BE2C (cell line): ENCODE measurements at regions not wholly inside any gene's neighbourhood (a gene's known extent, or its start where the extent isn't known, plus 50 kb on each side); places are given as distances from the start of the nearest gene placed in this dataset.

Experiments
- DNase-seq: peaks from one replicate; pipeline ENCODE4 v3.0.0-alpha.2; 2020
- H3K27me3 ChIP-seq: fragments of 250-450 bp; sonication (Bioruptor Pico); 2 replicates; pipeline ENCODE4 v1.5.1; 2020; ENCODE audit warnings: mild to moderate bottlenecking
- H3K36me3 ChIP-seq: fragments of 250-450 bp; sonication (Bioruptor Pico); 2 replicates; pipeline ENCODE4 v1.5.1; 2020; ENCODE audit warnings: mild to moderate bottlenecking
- H3K4me1 ChIP-seq: fragments of 250-450 bp; sonication (Bioruptor Pico); 2 replicates; pipeline ENCODE4 v1.5.1; 2020
- H3K4me3 ChIP-seq: 2 replicates; pipeline ENCODE4 v1.5.1; 2011; ENCODE audit warnings: low read depth, low read length
- H3K9me3 ChIP-seq: fragments of 250-450 bp; sonication (Bioruptor Pico); 2 replicates; pipeline ENCODE4 v1.5.1; 2020
- TF ChIP-seq, protein P1 (sequence below): IDR thresholded peaks from 2 replicates; pipeline ENCODE4 v1.5.1; 2012; ENCODE audit warnings: mild to moderate bottlenecking, low read depth, low read length

DNA sequence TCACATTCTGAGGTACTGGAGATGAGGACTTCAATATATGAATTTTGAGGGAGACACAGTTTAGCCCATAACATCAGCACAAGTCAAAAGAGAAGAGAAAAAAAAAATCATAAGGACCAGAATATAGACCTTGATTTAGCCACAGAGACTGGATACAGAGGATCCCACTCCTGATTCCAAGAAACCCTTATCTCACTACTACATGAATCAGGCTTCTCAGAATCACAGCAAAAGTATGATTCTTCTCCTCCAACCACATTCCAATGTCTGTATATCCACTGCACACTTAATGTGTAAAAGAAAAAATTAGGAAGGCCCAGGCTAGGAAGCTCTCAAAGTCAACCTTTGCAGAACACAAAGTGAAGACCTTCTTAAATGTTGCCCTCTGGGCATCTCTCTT lies 610.9 kb downstream of the DTWD2 start:
- H3K36me3 ChIP-seq, result no peaks in the 10 kb centered on the region
- no peak for DNase-seq
- H3K27me3 ChIP-seq, result no peaks in the 10 kb centered on the region
- H3K4me1 ChIP-seq, result no peaks in the 10 kb centered on the region
- H3K9me3 ChIP-seq, result no peaks in the 10 kb centered on the region
- TF ChIP-seq, protein P1, sequence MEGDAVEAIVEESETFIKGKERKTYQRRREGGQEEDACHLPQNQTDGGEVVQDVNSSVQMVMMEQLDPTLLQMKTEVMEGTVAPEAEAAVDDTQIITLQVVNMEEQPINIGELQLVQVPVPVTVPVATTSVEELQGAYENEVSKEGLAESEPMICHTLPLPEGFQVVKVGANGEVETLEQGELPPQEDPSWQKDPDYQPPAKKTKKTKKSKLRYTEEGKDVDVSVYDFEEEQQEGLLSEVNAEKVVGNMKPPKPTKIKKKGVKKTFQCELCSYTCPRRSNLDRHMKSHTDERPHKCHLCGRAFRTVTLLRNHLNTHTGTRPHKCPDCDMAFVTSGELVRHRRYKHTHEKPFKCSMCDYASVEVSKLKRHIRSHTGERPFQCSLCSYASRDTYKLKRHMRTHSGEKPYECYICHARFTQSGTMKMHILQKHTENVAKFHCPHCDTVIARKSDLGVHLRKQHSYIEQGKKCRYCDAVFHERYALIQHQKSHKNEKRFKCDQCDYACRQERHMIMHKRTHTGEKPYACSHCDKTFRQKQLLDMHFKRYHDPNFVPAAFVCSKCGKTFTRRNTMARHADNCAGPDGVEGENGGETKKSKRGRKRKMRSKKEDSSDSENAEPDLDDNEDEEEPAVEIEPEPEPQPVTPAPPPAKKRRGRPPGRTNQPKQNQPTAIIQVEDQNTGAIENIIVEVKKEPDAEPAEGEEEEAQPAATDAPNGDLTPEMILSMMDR, result no peak
- no peak overlapping the region for H3K4me3 ChIP-seq

DNA sequence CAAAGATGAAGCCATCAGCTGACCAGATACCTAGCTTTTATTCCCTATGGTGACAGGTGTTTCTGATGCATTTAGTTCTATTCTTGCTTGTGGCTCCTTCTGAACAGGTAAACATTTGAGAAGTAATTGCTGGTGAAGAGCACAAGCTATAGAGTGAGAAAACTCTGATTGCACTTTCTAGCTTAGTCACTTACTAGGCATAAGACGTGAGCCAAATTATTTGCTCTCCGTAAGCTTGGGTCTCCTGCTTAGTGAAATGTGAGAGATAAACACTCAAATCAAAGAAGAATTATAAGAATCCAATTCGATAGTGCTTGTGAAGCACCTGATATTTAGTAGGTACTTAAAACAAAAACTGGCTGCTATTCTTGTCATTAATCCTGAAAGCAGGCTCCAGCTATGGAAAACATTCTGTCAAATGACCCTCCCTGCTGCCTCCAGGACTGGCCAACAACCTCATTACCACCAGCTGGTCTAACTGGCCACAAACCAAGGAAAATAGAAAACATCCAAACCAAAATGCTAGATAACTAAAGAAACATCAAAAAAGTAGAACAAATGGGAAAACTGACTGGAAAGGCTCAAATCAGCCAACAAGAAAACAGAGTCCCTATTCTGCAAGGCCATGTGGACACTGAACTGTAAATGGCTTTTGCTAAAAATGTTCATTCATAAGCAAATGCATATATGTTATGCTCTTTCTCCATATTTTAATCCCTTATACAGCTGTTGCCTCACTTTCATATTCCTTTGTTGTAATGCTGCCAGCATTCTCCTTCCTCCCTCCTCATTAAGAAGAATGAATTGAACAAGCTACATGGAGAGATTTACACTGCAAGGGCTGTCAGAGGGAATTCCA lies 616.1 kb downstream of the DTWD2 start:
- TF ChIP-seq, protein P1, result no peak

DNA sequence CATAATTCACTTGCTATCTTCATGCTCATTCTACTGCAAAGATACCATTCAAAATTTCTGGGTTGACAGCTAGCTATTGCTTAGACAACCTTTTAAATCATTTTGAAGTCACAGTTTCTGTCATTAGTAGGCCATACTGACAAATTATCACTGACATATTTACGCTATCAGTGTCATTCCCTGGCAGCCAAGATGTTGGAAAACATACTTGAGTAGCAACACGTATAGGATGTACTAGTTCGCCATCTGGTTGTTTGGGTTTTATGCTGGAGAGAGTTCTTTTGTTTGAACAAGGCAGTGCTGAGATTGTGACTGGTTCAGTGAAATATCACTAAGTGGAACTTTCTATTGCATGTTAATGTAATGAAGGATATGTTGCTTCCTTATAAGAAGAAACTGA lies 621.9 kb downstream of the DTWD2 start:
- TF ChIP-seq, protein P1, result no peak
- no peak for DNase-seq

More for the DNA sequence above, 616.1 kb downstream of the DTWD2 start:
- Histone ChIP-seq H3K9me3 (no peaks in the 10 kb centered on the region), H3K4me3 (no peak overlapping the region), H3K36me3 (no peaks in the 10 kb centered on the region), H3K27me3 (no peaks in the 10 kb centered on the region), H3K4me1 (no peaks in the 10 kb centered on the region)
- DNase-seq, result no peak

DNA sequence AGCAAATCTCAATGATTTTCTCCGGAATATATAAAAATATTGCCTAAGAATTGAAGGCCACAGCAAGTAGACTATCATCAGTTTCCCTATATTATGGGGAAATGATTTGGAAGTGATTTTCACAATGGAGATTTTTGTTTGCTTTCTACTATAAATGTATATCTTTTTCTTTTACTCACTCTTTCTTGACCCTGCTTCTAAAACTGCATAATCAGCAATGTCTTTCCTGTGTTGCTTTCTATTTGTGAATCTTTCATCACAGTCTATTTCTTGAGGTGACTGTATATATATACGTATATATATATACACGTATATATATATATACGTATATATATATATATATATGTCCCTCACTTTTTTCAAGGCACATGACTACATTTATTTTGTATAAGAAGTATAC lies 622.6 kb downstream of the DTWD2 start:
- DNase-seq, result no peak
- Histone ChIP-seq H3K36me3 (no peaks in the 10 kb centered on the region), H3K4me1 (no peaks in the 10 kb centered on the region), H3K4me3 (no peak overlapping the region), H3K27me3 (no peaks in the 10 kb centered on the region), H3K9me3 (no peaks in the 10 kb centered on the region)
- TF ChIP-seq, protein P1, result no peak

More for the DNA sequence above, 621.9 kb downstream of the DTWD2 start:
- H3K27me3 ChIP-seq, result no peaks in the 10 kb centered on the region
- no peaks in the 10 kb centered on the region for H3K36me3 ChIP-seq
- H3K9me3 ChIP-seq, result no peaks in the 10 kb centered on the region
- H3K4me3 ChIP-seq, result no peak overlapping the region
- no peaks in the 10 kb centered on the region for H3K4me1 ChIP-seq

DNA sequence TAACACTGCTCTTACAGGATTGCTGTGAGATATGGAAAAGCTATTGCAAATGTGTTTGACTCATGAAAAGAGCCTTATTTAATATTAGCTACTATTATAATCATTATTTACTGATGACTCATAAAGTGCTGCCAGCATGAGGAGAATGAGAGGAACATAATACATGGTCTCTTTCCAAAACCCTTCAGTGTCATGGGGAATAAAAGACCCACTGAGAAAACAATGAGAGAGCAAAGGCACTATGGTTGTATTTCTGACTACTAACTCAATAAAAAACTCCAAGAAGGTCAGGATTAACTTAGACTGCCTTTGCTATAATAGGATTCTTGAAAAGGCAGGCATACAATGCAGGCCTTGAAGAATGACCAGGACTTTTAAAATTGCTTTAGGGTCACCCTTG lies 633.5 kb downstream of the DTWD2 start:
- TF ChIP-seq, protein P1, result no peak
- no peaks in the 10 kb centered on the region for H3K9me3 ChIP-seq
- no peaks in the 10 kb centered on the region for H3K36me3 ChIP-seq
- H3K4me3 ChIP-seq, result no peak overlapping the region
- no peaks in the 10 kb centered on the region for H3K27me3 ChIP-seq
- H3K4me1 ChIP-seq, result no peaks in the 10 kb centered on the region
- DNase-seq, result no peak

DNA sequence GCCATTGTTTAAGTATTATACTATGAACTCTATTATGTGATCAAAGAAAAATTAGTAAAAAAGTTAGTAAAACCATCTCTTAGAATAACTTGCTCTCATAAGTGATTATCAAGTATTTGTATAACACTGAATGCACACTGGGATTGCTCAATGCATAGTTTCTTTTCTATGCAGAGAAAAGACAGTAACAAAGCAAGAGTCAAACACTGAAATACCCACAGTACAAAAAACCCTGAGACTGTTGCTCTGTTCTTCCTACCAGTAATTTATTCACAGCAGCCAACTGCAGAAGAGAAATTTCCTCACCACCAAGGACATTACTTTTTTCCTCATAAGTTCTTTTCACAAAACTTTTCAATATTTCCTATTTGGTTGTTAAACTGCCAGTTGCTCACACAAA lies 634.4 kb downstream of the DTWD2 start:
- Histone ChIP-seq H3K4me3 (no peak overlapping the region), H3K27me3 (no peaks in the 10 kb centered on the region), H3K36me3 (no peaks in the 10 kb centered on the region), H3K4me1 (no peaks in the 10 kb centered on the region), H3K9me3 (no peaks in the 10 kb centered on the region)
- TF ChIP-seq, protein P1, result no peak
- no peak for DNase-seq
